GM21723 (cell line): ENCODE measurements at regions not wholly inside any gene's neighbourhood (a gene's known extent, or its start where the extent isn't known, plus 50 kb on each side); places are given as distances from the start of the nearest gene placed in this dataset.

Experiments
- ATAC-seq: cut with Tn5 transposase; IDR thresholded peaks from one replicate; pipeline ENCODE4 v1.9.1; 2021; ENCODE audit warnings: mild to moderate bottlenecking, moderate library complexity; ENCODE audit not compliant: unreplicated experiment

DNA sequence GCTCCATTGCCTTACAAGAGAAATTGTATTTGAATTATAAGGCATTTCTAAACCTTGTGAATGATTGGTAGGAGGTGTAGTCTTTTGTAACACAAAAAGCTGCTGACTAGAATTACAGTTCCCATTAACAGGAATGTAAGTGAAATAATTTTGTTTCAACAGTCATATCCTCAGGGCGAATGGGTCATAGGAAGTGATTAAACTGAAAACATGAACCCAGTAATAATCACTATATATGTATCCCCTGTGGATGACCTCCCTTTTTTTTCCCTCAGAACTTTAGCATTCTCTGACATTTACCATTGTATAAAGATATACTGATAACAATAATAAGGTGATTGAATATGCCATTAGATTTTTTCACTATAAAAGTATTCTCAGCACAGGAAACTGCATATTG lies 312.3 kb downstream of the ATP23 start:
- no peak for ATAC-seq

DNA sequence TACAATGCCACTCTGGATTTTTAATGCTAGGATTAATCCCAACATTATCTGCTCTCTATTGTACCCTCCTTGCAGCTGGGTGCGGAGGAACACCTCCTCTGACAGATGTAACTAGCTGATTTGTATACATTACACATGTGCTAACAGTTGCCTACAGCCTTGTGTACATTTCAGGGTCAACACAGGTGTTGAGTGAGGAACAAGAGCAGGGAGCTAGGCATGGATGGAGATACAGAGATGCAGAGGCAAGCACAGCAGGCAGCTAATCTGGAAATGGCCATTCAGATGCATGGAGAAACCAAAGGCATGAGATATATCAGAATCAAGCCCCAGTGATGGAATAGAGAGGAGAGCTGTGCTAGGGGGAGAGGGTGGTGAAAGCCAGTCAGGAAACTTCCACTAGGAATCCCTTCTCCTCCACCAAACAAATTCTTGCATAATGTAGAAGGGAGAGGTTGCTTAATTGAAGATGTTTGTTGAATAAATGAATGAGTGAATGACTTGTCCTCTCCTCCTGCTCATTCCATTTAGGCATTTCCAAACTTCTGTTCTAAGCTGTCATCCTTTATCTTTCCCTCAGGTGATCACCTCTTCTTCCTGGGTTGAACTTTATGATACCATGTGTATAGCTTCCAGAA lies 313.2 kb downstream of the ATP23 start:
- no peak for ATAC-seq

DNA sequence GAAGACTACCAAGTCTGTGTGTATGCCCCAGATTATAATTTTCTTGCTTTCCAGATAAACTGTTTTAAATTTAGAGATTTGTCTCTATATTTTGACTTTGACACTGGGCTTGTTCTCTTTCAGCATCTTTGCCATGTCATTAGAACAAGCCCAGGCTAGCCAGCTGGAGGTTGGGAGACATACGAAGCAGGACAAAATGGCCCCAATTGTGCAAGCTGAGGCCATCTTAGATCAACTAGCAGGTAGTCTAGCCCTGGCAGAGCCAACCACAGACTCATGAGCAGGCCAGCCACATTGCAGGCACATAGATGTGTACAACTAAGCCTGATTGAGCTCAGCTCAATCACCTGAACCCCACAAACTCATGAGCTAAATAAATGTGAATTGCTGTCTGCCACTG lies 321.4 kb downstream of the ATP23 start:
- no peak for ATAC-seq

DNA sequence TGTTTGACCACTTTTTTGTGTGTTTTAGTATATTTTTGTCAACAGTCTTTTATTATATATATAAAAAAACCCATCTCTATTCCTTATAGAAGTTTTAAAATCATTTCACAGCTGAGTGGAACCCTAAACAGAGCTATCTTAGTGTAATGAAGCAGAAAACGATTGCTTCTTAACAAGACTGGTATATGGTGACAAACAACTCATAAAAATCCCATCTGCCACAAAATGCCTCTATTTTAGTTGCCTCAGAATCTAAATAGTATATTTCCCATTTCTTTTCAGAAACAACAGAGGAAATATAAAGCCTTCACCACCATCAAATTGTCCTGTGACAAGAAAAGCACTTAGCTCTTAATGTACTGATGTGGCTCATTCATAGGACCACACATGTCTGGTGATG lies 322.4 kb downstream of the ATP23 start:
- no peak for ATAC-seq

DNA sequence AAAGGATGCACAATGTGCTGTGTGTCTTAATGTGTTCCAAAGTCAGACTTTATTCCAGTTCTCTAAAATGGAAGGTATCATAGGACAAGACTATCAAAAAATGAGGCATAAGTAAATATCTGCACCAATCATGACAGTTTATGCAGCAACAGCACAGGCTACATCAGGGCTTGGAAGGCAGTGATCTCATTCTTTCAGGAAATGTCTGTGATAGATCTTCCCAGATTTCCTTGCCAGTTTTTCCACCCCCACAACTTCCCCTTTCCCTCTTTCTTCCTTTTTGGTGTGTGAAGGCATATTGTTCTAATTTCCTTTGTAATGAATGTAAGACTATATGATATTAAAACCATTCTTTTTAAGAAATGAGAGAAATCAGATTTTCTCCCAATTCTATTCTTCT lies 326.7 kb downstream of the ATP23 start:
- no peak for ATAC-seq

GRCh38 chr12:58269476-58269875 lies 328.1 kb downstream of the ATP23 start:
- no peak for ATAC-seq

GRCh38 chr12:58270966-58271705 lies 329.8 kb downstream of the ATP23 start:
- no peak for ATAC-seq

DNA sequence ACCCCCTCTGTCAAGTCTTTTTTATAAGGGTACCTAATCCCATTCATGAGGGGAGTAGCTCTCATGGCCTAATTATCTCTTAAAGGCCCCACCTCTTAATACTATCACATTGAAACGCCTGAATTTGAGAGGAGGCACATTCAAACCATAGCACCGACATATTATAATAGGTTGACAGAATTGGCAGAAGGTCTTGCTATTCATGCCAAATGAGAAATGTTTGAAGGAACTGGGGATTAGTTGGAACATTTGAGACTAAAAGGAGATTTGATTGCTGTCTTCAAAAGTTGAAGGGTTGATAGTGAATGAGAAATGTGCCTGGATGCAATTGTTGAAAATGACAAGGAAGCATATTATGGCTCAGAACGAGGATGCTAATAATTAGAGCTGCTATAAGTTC lies 331.1 kb downstream of the ATP23 start:
- ATAC-seq, result no peak

DNA sequence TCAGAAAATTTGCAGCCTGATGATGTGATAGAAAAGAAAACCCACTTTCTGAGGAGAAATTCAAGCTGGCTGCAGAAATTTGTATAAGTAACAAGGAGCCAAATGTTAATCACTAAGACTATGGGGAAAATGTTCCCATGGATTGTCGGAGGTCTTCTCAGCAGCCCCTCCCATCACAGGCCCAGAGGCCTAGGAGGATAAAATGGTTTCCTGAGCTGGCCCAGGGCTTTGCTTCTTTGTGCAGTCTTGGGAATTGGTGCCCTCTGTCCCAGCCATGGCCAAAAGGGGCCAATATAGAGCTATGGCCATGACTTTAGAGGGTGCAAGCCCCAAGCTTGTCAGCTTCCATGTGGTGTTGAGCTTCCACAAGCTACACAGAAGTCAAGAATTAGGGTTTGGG lies 335.9 kb downstream of the ATP23 start:
- ATAC-seq, result no peak

DNA sequence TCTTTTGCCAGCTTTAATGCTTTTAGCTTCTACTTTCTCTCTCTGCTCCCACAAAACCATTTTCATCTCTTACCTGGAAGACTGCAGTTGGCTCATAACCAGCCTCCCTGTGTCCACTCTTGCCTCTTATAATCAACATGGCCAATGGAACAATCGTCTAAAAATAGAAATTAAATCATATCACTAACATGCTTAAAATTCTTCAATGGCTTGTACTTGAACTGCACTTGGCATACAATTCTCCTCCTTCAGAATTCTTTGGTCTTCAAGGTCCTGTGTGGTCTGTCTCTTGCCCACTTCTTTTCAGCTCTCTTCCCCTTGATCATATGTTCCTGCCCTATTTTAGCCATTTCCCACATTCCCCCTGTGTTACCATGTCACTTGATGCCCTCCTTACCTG lies 342.2 kb downstream of the ATP23 start:
- no peak for ATAC-seq

DNA sequence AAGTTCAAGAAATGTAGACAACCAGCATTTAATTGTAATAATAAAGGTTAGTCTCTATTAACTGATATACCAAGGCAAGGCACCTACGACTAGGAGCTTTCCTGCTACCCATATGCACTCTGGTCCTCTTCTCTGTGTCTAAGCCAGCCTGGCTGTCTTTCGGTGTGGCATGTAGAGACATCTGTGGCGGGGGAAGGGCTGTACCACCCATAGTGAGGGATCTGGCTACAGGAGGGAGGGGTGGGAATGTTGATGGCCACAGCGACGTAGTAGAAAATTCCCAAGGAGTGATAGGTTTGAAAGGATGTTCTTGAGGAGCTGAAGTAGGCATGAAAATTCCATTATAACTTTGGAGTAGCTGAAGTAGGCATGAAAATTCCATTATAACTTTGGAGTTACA lies 344.2 kb downstream of the ATP23 start:
- ATAC-seq, result no peak

DNA sequence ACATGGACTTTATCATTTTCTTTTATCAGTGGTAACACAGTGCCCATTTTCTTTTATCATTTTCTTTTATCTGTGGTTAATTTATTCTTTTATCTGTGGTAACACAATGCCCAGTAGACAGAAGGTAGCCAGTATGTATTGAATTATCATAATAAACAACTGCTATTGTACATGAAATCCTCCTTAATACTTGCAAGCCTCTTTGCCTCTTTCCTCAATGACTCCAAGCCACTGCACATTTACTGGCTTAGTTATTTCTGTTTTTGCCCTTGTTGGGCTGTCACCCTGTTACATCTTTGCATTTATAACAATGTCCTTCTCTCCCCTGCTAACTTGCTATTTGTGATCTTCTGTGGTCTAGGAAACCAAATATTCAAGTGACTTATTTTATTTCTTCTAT lies 345.0 kb downstream of the ATP23 start:
- no peak for ATAC-seq

DNA sequence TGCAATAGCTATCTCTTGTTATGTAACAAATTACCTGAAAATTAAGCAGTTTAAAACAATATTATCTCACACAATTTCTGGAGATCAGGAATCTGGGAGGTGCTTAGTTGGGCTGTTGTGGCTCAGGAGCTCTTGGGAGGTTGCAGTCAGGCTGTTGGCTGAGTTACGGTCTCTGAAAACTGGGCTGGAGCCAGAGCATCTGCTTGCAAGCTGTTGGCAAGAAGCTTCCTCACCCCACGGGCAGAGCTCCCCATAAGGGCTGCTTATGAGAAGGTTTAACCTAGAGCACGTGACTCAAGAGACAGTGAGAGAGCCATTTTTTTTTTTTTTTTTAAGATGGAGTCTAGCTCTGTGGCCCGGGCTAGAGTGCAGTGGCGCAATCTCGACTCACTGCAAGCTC lies 346.8 kb downstream of the ATP23 start:
- ATAC-seq, result no peak

GRCh38 chr12:58291106-58291505 lies 349.7 kb downstream of the ATP23 start:
- peak; percentile 71 for ATAC-seq

GRCh38 chr12:58293308-58293982 lies 352.1 kb downstream of the ATP23 start:
- ATAC-seq, result no peak

- no peak for ATAC-seq
Measured at GRCh38 chr12:58295268-58295667, 353.9 kb downstream of the ATP23 start.

DNA sequence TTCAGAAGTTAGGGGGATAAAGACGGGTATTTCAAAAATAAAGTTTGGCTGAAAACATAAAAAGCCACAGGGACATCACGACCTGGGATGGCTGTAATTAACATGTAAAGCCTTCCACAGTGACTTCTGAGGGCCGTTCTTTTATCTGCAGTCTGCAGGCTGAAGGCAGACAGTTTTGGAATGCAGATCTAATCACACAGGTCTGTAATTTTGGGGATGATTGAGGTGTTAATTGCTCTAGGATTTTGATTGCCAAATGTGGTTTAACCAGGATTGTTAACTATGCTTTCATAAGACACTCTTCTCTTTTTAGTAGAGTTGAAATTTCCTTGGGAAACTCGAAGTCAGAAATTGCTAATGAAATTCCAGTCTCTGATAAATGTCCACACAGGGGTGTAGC lies 355.5 kb downstream of the ATP23 start:
- ATAC-seq, result no peak

- ATAC-seq, result no peak
Measured at GRCh38 chr12:58298803-58299202, 357.4 kb downstream of the ATP23 start.

DNA sequence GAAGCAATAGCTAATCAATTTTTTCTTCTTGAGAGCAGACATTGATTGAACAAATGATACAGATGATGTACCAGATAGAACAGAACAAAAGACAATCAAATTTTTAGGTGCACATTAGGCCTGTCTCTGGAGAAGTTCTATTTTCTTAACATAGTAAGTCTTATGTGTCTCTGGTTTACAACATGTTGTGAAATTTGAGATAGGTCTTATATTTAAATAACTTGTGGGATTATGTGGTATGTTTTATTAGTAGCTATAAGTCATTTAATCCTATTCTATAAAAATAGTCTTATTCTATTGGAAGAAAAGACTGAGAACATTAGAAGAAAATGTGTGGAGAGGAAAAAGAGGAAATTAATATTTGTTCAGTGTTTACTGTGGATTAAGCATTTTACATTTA lies 358.0 kb downstream of the ATP23 start:
- no peak for ATAC-seq

- ATAC-seq, result no peak
Measured at GRCh38 chr12:58301038-58301729, 359.8 kb downstream of the ATP23 start.

GRCh38 chr12:58301730-58302122 lies 360.4 kb downstream of the ATP23 start:
- no peak for ATAC-seq
